ENCODE measurements at regions not wholly inside any gene's neighbourhood (a gene's known extent, or its start where the extent isn't known, plus 50 kb on each side); places are given as distances from the start of the nearest gene placed in this dataset.
A peak's percentile ranks its signal among the peaks of the same experiment; 100 is the strongest.

- Histone ChIP-seq H3K4me1 (no peaks in the 10 kb centered on the region), H3K36me3 (ENCODE audit: low read depth, missing control alignments) (no peaks in the 10 kb centered on the region), H3K9me3 (no peaks in the 10 kb centered on the region), H3K4me3 (no peak overlapping the region), H3K27ac (no peak overlapping the region), H3K27me3 (no peaks in the 10 kb centered on the region)
- no peak for TF ChIP-seq POLR2A (IDR thresholded peaks at IDR 0.05)
- TF ChIP-seq, protein P1, sequence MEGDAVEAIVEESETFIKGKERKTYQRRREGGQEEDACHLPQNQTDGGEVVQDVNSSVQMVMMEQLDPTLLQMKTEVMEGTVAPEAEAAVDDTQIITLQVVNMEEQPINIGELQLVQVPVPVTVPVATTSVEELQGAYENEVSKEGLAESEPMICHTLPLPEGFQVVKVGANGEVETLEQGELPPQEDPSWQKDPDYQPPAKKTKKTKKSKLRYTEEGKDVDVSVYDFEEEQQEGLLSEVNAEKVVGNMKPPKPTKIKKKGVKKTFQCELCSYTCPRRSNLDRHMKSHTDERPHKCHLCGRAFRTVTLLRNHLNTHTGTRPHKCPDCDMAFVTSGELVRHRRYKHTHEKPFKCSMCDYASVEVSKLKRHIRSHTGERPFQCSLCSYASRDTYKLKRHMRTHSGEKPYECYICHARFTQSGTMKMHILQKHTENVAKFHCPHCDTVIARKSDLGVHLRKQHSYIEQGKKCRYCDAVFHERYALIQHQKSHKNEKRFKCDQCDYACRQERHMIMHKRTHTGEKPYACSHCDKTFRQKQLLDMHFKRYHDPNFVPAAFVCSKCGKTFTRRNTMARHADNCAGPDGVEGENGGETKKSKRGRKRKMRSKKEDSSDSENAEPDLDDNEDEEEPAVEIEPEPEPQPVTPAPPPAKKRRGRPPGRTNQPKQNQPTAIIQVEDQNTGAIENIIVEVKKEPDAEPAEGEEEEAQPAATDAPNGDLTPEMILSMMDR (IDR thresholded peaks at IDR 0.05), result no peak
- no peak for DNase-seq
- 74 to 90% methylated on average over 1 of the region's 1 CpG for WGBS, 2 donors
- intact Hi-C loops (cut with DNase I; ENCODE audit: low total_unique reads), result no loop called here
These were observed 325.8 kb downstream of the ARAP2 start for GRCh38 chr4:35918491-35918977.

DNA sequence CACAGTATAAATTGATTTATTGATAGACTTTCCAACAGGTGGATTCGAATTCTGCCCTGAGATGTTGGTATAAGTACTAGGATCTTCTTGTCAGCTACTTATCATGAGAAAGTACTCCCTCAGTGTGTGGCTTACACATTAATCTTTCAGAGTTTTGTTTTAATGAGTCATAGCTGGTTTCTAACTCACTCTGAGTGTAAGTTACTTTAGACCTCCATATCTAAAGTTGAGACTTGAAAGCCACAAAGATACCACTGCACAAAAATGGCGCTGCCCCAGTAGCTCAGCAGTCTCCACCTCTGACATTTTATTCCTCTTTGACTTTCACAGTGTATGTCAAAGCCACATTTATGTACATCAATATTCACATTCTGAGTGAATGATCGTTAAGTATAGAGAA is 318.5 kb downstream of the ARAP2 start:
- whole genome bisulfite sequencing, 2 donors, result 72 to 89% methylated on average over 3 of the region's 3 CpGs
- TF ChIP-seq POLR2A (IDR thresholded peaks at IDR 0.05), result no peak
- TF ChIP-seq, protein P1 (IDR thresholded peaks at IDR 0.05), result no peak
- no peak for DNase-seq

DNA sequence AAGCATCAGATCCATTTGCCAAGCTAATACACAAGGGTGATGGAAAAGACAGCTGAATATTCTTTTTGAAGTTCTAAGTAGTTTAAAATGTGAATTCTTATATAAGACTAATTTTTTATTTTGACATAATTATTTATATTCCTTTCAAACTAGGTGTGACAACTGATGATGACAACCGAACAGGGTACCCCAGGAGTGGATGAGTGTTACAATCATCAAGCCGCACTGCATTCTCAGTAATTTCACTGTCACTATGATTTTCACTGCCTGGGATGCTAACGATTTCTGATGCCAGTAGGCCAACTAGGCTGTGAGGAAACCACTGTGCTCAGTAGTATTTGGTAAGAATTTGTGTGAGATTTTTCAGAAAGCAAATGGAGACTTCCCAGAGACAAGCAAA is 317.5 kb downstream of the ARAP2 start:
- no peaks in the 10 kb centered on the region for H3K36me3 ChIP-seq (ENCODE audit: low read depth, missing control alignments)
- intact Hi-C loops (cut with DNase I; ENCODE audit: low total_unique reads), result no loop called here
- 83 to 94% methylated on average over 3 of the region's 3 CpGs for WGBS, 2 donors
- DNase-seq, result no peak
- H3K4me1 ChIP-seq, result no peaks in the 10 kb centered on the region
- H3K9me3 ChIP-seq, result no peaks in the 10 kb centered on the region
- no peak for TF ChIP-seq POLR2A (IDR thresholded peaks at IDR 0.05)
- TF ChIP-seq, protein P1 (IDR thresholded peaks at IDR 0.05), result no peak
- no peak overlapping the region for H3K27ac ChIP-seq
- H3K27me3 ChIP-seq, result no peaks in the 10 kb centered on the region
- no peak overlapping the region for H3K4me3 ChIP-seq

More for the DNA sequence above, 318.5 kb downstream of the ARAP2 start:
- Histone ChIP-seq H3K4me3 (no peak overlapping the region), H3K27ac (no peak overlapping the region), H3K27me3 (no peaks in the 10 kb centered on the region), H3K4me1 (no peaks in the 10 kb centered on the region), H3K36me3 (ENCODE audit: low read depth, missing control alignments) (no peaks in the 10 kb centered on the region), H3K9me3 (no peaks in the 10 kb centered on the region)
- intact Hi-C loops (cut with DNase I; ENCODE audit: low total_unique reads), result no loop called here

DNA sequence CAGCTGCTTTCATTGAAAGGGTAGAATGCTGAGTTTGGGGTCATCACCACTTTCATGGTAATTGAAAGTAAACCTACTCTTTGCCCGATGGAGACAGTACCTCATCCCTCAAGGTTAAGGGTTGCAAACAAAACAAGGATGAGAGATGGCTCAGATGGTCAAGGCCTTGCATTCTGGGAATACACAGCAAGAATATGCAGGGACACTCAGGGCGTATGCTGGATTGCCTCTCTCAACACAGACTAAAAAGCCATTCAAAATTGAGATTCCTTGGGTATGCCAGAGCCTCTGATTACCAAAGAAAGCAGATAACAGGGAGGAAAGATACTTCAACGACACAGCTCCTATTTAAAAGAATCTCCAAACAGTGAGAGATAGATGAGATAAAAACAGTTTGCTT is 310.4 kb downstream of the ARAP2 start:
- no peak for TF ChIP-seq POLR2A (IDR thresholded peaks at IDR 0.05)
- TF ChIP-seq, protein P1 (IDR thresholded peaks at IDR 0.05), result no peak
- Histone ChIP-seq H3K4me1 (no peaks in the 10 kb centered on the region), H3K27ac (no peak overlapping the region), H3K36me3 (ENCODE audit: low read depth, missing control alignments) (no peaks in the 10 kb centered on the region), H3K9me3 (no peaks in the 10 kb centered on the region), H3K27me3 (no peaks in the 10 kb centered on the region), H3K4me3 (no peak overlapping the region)
- 43 to 46% methylated on average over 3 of the region's 3 CpGs for WGBS, 2 donors
- intact Hi-C loops (cut with DNase I; ENCODE audit: low total_unique reads), result no loop called here
- no peak for DNase-seq

DNA sequence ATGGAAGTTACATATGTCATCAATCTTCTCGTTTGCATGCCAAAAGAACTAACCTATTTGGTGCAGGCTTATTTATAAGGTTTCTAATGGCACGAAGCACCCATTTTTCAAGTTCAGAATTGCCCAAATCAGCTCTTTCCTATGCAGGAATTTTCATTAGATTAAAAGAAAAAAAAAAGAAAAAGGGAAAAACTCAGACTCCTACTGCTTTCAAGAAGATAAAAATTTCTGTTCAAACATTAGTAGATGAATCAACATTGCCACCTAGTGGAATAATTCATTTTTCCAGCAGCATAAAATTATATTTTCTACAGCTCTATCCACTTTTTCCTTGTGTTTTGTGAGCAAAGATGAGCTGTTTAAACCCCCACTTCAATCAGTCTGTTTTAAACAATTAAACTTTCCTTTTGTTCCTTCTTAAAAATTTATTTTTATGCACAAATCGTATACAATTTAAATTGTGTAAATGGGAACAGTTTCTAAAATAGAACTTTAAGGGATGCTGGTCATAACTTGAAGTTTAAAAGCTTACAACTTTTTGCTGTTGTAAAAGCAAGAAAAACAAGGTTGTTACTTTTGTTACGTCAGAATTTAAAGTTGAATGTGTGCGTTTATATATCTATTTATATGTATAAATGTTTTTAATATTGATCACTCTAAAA is 309.9 kb downstream of the ARAP2 start:
- Histone ChIP-seq H3K4me3 (no peak overlapping the region), H3K27me3 (no peaks in the 10 kb centered on the region), H3K4me1 (no peaks in the 10 kb centered on the region), H3K27ac (no peak overlapping the region), H3K9me3 (no peaks in the 10 kb centered on the region), H3K36me3 (ENCODE audit: low read depth, missing control alignments) (no peaks in the 10 kb centered on the region)
- 37 to 45% methylated on average over 5 of the region's 5 CpGs for WGBS, 2 donors
- intact Hi-C loops (cut with DNase I; ENCODE audit: low total_unique reads), result no loop called here
- DNase-seq, result no peak
- TF ChIP-seq POLR2A (IDR thresholded peaks at IDR 0.05), result no peak
- TF ChIP-seq, protein P1 (IDR thresholded peaks at IDR 0.05), result peak in 2 of 3 experiments; percentile 26 to 72
